Cerebellar nuclear complex (tissue), 1 donor: ENCODE measurements at regions not wholly inside any gene's neighbourhood (a gene's known extent, or its start where the extent isn't known, plus 50 kb on each side); places are given as distances from the start of the nearest gene placed in this dataset.

Experiments used
- DNase-seq, 2 experiments: peaks; one replicate each; lab custom pipeline; 2025; lab: John Stamatoyannopoulos, UW

- DNase-seq, result no peak
These were observed 223.1 kb downstream of the REEP3 start for GRCh38 chr10:63744060-63744941.

GRCh38 chr10:63749915-63750314 is 228.7 kb downstream of the REEP3 start:
- DNase-seq, result no peak

- DNase-seq, result no peak
These were observed 230.6 kb downstream of the REEP3 start for GRCh38 chr10:63751836-63752235.

DNA sequence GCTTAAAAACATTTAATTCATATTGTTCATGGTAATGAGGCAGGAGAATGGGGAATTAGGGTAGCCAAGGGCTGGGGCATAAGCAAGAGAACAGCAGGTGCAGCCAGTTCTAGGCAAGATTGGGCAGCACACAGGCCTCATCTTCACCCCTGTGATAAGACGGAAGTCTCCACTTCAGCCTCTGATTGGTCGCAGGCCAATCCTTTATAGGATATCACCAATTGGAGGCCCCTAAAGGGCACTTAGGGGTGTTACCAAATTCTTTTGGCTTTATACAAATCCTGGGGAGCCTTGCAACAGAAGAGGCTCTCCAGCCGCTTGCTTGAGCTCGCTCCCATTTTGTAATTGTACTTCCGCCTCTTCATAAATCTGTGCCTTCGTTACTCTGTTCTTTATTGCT is 231.1 kb downstream of the REEP3 start:
- no peak for DNase-seq

DNA sequence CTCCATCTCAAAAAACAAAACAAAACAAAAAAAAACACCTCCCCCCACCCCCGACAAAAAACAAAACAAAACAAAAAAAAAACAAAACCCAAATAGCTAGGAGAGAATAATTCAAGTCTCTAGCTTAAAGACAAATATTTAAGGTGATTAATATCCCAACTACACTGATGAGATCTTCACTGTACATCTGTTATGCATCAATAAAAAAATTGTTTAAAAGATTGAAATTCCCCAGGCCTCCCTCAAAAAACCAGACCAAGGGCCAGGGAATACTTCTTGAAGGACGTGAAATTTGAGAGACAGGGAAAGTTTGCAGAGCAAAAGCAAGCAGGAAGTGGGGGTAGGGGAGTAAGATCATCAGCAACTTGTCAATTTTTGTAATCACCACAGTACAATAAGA is 232.6 kb downstream of the REEP3 start:
- no peak for DNase-seq

- DNase-seq, result no peak
These were observed 234.2 kb downstream of the REEP3 start for GRCh38 chr10:63755441-63755840.

DNA sequence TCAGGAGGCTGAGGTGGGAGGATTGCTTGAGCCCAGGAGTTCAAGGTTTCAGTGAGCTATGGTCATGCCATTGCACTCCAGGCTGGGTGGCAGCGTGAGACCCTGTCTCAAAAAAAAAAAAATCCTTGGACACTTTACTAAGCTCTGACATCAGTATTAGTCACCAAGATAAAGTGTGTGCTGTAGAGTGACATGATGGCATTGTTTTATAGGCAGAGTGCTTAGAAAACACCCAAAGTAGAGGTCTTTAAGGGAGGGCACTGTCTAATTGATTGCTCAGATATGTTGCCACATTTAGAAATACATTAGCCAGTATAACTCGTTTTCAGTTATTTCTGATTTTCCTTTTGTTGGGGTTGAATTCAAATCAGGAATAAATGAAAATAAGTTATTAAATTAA is 235.9 kb downstream of the REEP3 start:
- DNase-seq, result no peak

DNA sequence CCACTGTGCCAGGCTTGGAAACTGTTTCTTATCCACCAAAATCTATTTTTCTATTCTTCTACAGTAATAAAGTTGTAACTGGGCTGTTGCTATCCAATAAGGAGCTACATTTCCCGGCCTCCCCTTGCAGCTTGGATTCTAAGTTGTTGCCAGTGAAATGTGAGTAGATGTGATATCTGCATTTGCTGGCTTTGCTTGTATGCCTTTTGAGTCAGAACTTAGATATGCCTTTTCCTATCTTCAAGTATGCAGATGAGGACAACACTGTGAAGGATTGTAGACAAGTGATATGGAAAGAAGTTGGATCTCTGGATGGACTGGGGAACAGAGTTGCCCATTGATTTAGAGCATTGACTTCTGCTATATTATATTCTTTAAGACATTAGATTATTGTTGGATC is 236.9 kb downstream of the REEP3 start:
- DNase-seq, result no peak

DNA sequence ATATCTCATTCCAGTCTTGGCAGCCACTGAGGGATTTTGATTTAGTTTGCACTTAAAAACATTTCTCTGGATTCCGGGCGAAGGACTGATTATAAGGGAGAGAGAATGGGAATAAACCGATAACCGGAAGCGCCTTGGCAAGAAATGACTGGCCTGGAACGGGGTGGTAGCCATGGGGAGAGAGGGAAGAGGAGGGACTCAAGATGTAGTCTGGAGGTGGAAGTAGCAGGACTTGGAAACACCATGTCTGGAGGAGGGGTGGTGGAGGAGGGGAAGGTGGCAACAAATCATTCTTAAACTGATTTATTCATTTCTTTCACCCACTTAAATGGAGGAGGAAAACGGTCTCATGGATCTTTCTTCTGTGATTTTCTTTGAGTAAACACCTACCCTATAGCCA is 238.1 kb downstream of the REEP3 start:
- DNase-seq, result no peak

DNA sequence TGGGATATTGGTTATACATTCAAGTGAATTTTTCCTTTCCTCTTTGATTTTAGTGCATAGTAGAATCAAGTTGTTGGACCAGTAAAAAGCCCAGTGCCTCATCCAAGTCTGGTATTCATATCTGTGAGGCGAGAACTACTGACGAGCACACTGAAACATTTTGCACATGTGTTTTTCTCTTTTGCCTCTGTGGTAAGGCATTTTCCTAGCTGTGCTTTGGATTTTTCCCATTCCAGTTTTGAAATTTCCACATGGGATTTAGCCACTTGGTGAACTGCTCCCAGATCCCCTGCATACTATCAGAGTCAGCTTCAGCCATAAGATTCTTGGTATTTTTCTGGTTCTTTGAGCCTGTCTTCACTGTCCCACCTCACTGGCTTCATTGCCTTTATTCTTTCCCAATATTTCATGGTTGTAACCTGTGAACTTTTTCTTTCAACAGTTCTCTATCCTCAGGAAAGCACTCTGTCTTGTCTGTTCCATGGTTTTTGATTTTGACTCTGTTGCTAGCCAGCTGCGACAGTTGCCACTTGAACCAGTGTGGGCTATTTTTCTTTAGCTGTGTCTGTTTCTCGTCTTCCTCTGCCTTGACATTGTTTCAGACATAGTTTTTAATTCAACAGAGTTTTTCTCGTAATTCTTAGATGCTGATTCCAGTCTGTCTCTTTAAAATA is 239.0 kb downstream of the REEP3 start:
- DNase-seq, result no peak

GRCh38 chr10:63760708-63761047 is 239.5 kb downstream of the REEP3 start:
- no peak for DNase-seq

GRCh38 chr10:63761243-63761642 is 240.0 kb downstream of the REEP3 start:
- no peak for DNase-seq

- no peak for DNase-seq
These were observed 242.5 kb downstream of the REEP3 start for GRCh38 chr10:63763744-63764143.

GRCh38 chr10:63765126-63765525 is 243.9 kb downstream of the REEP3 start:
- DNase-seq, result no peak

DNA sequence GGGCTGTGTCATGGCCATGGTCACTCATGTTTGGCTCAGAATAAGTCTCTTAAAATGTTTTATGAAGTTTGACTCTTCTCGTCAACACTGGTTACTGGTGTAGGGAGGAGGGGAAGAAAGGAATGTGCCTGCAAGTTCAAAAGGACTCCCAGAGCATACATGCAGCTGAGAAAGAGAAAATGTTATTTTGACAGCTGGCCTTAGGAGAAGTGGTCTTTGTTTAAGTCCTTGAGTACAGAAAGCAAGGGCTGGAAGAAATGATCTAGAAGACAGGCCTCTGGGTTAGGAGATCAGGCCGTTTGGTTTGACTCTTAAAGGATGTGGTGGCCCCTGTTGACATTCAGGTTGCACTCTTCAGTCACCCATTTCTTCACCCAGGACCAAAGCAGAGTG is 245.5 kb downstream of the REEP3 start:
- DNase-seq, result no peak

- no peak for DNase-seq
These were observed 246.1 kb downstream of the REEP3 start for GRCh38 chr10:63767138-63767801.

GRCh38 chr10:63769367-63769766 is 248.2 kb downstream of the REEP3 start:
- no peak for DNase-seq

- DNase-seq, result no peak
These were observed 249.3 kb downstream of the REEP3 start for GRCh38 chr10:63770523-63770922.

DNA sequence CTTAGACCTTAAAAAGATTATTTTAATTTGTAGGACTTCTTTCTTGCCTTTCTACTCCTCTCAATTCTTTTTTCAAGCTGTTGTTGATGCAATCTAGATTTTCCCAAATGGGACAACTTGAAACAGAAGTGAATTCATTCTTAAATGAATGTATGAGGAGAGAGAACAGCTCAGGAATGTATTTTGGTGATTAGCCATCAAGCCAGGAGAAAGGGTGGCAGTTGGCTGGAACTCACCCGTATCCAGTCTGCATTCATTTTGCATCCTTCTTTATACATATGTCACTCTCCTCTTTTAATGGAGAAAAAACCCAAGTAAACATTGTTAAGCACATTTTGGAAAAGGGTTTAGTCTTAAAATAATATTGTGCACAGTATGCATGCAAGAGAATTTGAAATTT is 251.3 kb downstream of the REEP3 start:
- DNase-seq, result no peak

GRCh38 chr10:63773106-63773505 is 251.9 kb downstream of the REEP3 start:
- no peak for DNase-seq

DNA sequence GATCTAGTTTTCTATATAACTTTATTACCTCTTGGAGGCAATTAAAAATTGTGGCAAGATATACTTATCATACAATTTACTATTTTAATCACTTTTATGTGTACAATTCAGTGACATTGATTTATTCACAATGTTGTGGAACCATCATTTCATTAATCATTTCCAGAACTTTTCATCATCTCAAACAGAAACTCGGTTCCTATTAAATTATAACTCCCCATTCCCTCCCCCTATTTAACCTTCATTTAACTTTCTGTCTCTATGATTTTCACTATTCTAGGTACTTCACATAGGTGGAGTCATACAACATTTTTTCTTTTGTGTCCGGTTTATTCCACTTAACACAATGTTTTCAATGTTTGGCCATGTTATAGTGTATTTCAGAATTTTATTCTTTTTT is 252.8 kb downstream of the REEP3 start:
- no peak for DNase-seq

DNA sequence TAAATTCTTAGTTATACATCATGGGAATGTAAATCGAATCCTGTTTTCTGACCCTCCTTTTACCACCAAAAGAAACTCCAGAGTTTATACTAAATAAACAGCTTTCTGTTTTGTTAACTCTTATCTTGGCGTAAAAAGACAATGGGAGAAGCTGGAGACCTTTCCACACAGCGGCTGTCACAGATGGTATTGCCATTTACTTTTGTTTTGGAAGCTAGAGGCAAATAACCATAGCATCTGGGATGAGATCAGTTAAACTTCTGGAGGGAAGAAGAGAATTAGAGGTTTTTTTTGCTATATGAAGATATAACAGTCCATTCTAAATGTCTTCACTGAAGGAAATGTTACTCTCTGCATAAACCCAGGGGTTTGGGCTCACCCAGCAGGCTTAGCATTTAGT is 258.9 kb downstream of the REEP3 start:
- DNase-seq, result no peak

DNA sequence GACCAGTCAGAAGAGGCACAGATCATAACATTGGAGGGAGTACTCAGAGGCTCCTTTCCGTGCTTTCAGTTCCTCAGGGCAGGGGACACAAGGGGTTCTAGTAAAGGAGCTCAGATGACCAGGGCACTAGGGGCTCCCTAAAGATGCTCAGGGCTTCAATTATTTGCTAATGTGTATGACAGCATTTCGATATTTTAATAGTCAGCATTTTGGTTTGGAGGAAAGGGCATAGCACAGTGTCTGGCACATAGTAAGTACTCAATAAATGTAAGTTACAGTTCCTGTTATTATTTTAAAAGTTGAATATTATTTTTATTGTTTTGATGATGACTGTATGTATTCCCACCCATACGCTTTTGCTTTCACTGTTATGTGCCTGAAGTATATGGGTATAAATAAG is 260.0 kb downstream of the REEP3 start:
- no peak for DNase-seq
